Right atrium auricular region (tissue), 2 donors: ENCODE measurements at regions not wholly inside any gene's neighbourhood (a gene's known extent, or its start where the extent isn't known, plus 50 kb on each side); places are given as distances from the start of the nearest gene placed in this dataset.

ENCODE experiments used
- DNase-seq: peaks from one replicate; pipeline ENCODE4 v3.0.0-alpha.2; 2019; ENCODE audit warnings: low spot score
- H3K27ac ChIP-seq, 2 donors: fragments of 200-600 bp; sonication (generic); 1 replicate in 1 of 2; 2 replicates in 1 of 2; pipeline ENCODE4 v1.5.1; 2016 to 2019
- H3K27me3 ChIP-seq, 2 donors: fragments of 200-600 bp; sonication (generic); one replicate each; pipeline versions ENCODE4 v1.5.1 to v1.6.0; 2017 to 2019
- H3K36me3 ChIP-seq: fragments of 200-600 bp; sonication (generic); one replicate; pipeline ENCODE4 v1.5.1; 2016
- H3K4me1 ChIP-seq, 2 donors: fragments of 200-600 bp; sonication (generic); one replicate each; pipeline versions ENCODE4 v1.5.1 to v1.6.0; 2017 to 2019
- H3K4me3 ChIP-seq, 2 donors: fragments of 200-600 bp; sonication (generic); 1 replicate in 1 of 2; 2 replicates in 1 of 2; pipeline ENCODE4 v1.5.1; 2017 to 2019; ENCODE audit warnings: mild to moderate bottlenecking in 1 of 2, moderate library complexity in 1 of 2
- H3K9me3 ChIP-seq, 2 donors: fragments of 200-600 bp; sonication (generic); one replicate each; pipeline ENCODE4 v1.5.1; 2019
- CTCF ChIP-seq, 2 donors: fragments of 200-600 bp; sonication (generic); IDR thresholded peaks; one replicate each; pipeline ENCODE4 v1.5.1; 2019; ENCODE audit warnings: antibody characterized with exemption in 2 of 2

GRCh38 chr12:42010257-42010656 is 134.4 kb downstream of the GXYLT1 start:
- Histone ChIP-seq H3K9me3 (no peaks in the 10 kb centered on the region), H3K27ac (no peak overlapping the region), H3K4me1 (no peaks in the 10 kb centered on the region), H3K36me3 (no peaks in the 10 kb centered on the region), H3K27me3 (no peaks in the 10 kb centered on the region), H3K4me3 (no peak overlapping the region)
- TF ChIP-seq CTCF (IDR thresholded peaks at IDR 0.05), result no peak
- no peak for DNase-seq

GRCh38 chr12:42008996-42009395 is 135.7 kb downstream of the GXYLT1 start:
- H3K4me3 ChIP-seq, result no peak overlapping the region
- H3K4me1 ChIP-seq, result no peaks in the 10 kb centered on the region
- DNase-seq, result no peak
- H3K27me3 ChIP-seq, result no peaks in the 10 kb centered on the region
- no peaks in the 10 kb centered on the region for H3K9me3 ChIP-seq
- H3K36me3 ChIP-seq, result no peaks in the 10 kb centered on the region
- TF ChIP-seq CTCF (IDR thresholded peaks at IDR 0.05), result no peak
- H3K27ac ChIP-seq, result no peak overlapping the region

GRCh38 chr12:42003031-42003430 is 141.6 kb downstream of the GXYLT1 start:
- DNase-seq, result no peak
- H3K4me1 ChIP-seq, result no peaks in the 10 kb centered on the region
- TF ChIP-seq CTCF (IDR thresholded peaks at IDR 0.05), result no peak
- no peak overlapping the region for H3K4me3 ChIP-seq
- no peaks in the 10 kb centered on the region for H3K36me3 ChIP-seq
- H3K27me3 ChIP-seq, result no peaks in the 10 kb centered on the region
- no peaks in the 10 kb centered on the region for H3K9me3 ChIP-seq
- H3K27ac ChIP-seq, result no peak overlapping the region

- Histone ChIP-seq H3K27me3 (no peaks in the 10 kb centered on the region), H3K4me3 (no peak overlapping the region), H3K36me3 (no peaks in the 10 kb centered on the region), H3K9me3 (no peaks in the 10 kb centered on the region), H3K27ac (no peak overlapping the region), H3K4me1 (no peaks in the 10 kb centered on the region)
- TF ChIP-seq CTCF (IDR thresholded peaks at IDR 0.05), result no peak
- no peak for DNase-seq
These were observed 142.1 kb downstream of the GXYLT1 start for GRCh38 chr12:42002563-42002962.

GRCh38 chr12:41998436-41998835 is 146.2 kb downstream of the GXYLT1 start:
- Histone ChIP-seq H3K4me1 (no peaks in the 10 kb centered on the region), H3K9me3 (no peaks in the 10 kb centered on the region)
- no peak for TF ChIP-seq CTCF (IDR thresholded peaks at IDR 0.05)

GRCh38 chr12:41993283-41993682 is 151.4 kb downstream of the GXYLT1 start:
- Histone ChIP-seq H3K27me3 (no peaks in the 10 kb centered on the region), H3K27ac (no peak overlapping the region), H3K4me3 (no peak overlapping the region), H3K36me3 (no peaks in the 10 kb centered on the region), H3K9me3 (peaks cover 0 to 12% of the 10 kb centered on the region in 2 donors), H3K4me1 (no peaks in the 10 kb centered on the region)
- no peak for DNase-seq
- TF ChIP-seq CTCF (IDR thresholded peaks at IDR 0.05), result no peak

More at GRCh38 chr12:41998436-41998835, 146.2 kb downstream of the GXYLT1 start:
- no peak overlapping the region for H3K4me3 ChIP-seq
- no peaks in the 10 kb centered on the region for H3K27me3 ChIP-seq
- no peak overlapping the region for H3K27ac ChIP-seq
- no peaks in the 10 kb centered on the region for H3K36me3 ChIP-seq
- no peak for DNase-seq
